ENCODE measurements at regions not wholly inside any gene's neighbourhood (a gene's known extent, or its start where the extent isn't known, plus 50 kb on each side); places are given as distances from the start of the nearest gene placed in this dataset.

GRCh38 chr7:19407270-19407669 is 262.0 kb upstream of the FERD3L start:
- Histone ChIP-seq H3K4me1 (no peaks in the 10 kb centered on the region), H3K36me3 (no peaks in the 10 kb centered on the region), H3K9me3 (no peaks in the 10 kb centered on the region), H3K27ac (no peak overlapping the region), H3K27me3 (no peaks in the 10 kb centered on the region), H3K4me3 (no peak overlapping the region)
- ATAC-seq (no peak), DNase-seq (no peak), FAIRE-seq (no peak)
- intact Hi-C loops (cut with DNase I), result no loop called here
- WGBS, 2 donors, result 53 to 54% methylated on average over 4 of the region's 4 CpGs
- TF ChIP-seq CTCF (IDR thresholded peaks at IDR 0.05), result no peak

GRCh38 chr7:19405541-19405940 is 260.3 kb upstream of the FERD3L start:
- ATAC-seq (no peak), FAIRE-seq (no peak), DNase-seq (no peak)
- TF ChIP-seq CTCF (IDR thresholded peaks at IDR 0.05), result no peak
- intact Hi-C loops (cut with DNase I), result no loop called here
- Histone ChIP-seq H3K27ac (no peak overlapping the region), H3K4me1 (no peaks in the 10 kb centered on the region), H3K4me3 (no peak overlapping the region), H3K9me3 (no peaks in the 10 kb centered on the region), H3K36me3 (no peaks in the 10 kb centered on the region), H3K27me3 (no peaks in the 10 kb centered on the region)
- 47 to 75% methylated on average over 2 of the region's 2 CpGs for WGBS, 2 donors

- FAIRE-seq (no peak), ATAC-seq (peak in 1 of 4 donors; percentile 40), DNase-seq (no peak)
- Histone ChIP-seq H3K4me3 (no peak overlapping the region), H3K9me3 (no peaks in the 10 kb centered on the region), H3K36me3 (no peaks in the 10 kb centered on the region), H3K4me1 (no peaks in the 10 kb centered on the region), H3K27ac (no peak overlapping the region), H3K27me3 (no peaks in the 10 kb centered on the region)
- 32 to 36% methylated on average over 3 of the region's 3 CpGs for WGBS, 2 donors
- no peak for TF ChIP-seq CTCF (IDR thresholded peaks at IDR 0.05)
- intact Hi-C loops (cut with DNase I), result no loop called here
Observed at GRCh38 chr7:19404912-19405329, 259.7 kb upstream of the FERD3L start.

GRCh38 chr7:19403691-19404090 is 258.5 kb upstream of the FERD3L start:
- WGBS, 2 donors, result 73 to 88% methylated on average over 2 of the region's 2 CpGs
- H3K4me3 ChIP-seq, result no peak overlapping the region
- no peak overlapping the region for H3K27ac ChIP-seq
- intact Hi-C loops (cut with DNase I), result no loop called here
- no peaks in the 10 kb centered on the region for H3K4me1 ChIP-seq
- no peak for ATAC-seq
- H3K27me3 ChIP-seq, result no peaks in the 10 kb centered on the region
- TF ChIP-seq CTCF (IDR thresholded peaks at IDR 0.05), result no peak
- no peaks in the 10 kb centered on the region for H3K36me3 ChIP-seq
- no peaks in the 10 kb centered on the region for H3K9me3 ChIP-seq
- DNase-seq, result no peak
- no peak for FAIRE-seq

- no peak for TF ChIP-seq CTCF (IDR thresholded peaks at IDR 0.05)
- Histone ChIP-seq H3K4me1 (no peaks in the 10 kb centered on the region), H3K27ac (no peak overlapping the region), H3K9me3 (no peaks in the 10 kb centered on the region), H3K27me3 (no peaks in the 10 kb centered on the region), H3K36me3 (no peaks in the 10 kb centered on the region), H3K4me3 (no peak overlapping the region)
- intact Hi-C loops (cut with DNase I), result no loop called here
- ATAC-seq (no peak), DNase-seq (no peak), FAIRE-seq (no peak)
- 38 to 49% methylated on average over 2 of the region's 2 CpGs for WGBS, 2 donors
Observed at GRCh38 chr7:19401461-19401860, 256.2 kb upstream of the FERD3L start.
